ENCODE measurements at regions not wholly inside any gene's neighbourhood (a gene's known extent, or its start where the extent isn't known, plus 50 kb on each side); places are given as distances from the start of the nearest gene placed in this dataset.

DNA sequence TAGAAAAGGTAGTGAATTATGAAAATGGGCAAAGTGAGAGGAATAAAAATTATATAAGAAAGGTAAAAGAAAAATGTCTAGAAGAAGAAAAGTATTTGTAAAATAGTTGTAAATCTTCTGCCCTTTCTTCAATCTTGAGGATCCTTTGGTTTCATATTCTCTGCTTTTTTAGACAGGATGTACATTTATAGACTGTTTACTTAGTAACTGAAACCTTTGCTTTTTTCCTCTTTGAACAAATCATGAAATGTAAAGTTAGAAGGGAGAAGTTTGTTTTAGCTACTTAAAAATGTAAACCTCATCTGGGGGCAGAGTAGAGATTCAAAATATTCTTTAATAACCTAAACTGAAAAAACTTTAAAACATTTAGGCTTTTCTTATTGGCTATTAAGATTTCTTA lies 150.4 kb upstream of the ITGA4 start:
- no peak overlapping the region for H2AFZ ChIP-seq (ENCODE audit: low read length)
- H3K9ac ChIP-seq (ENCODE audit: insufficient read depth, low read depth, low read length) = no peak overlapping the region
- H3K36me3 ChIP-seq (replicated peaks in 1 of 2; ENCODE audit: control insufficient read depth in 1 of 2, insufficient read depth in 2 of 2, low read length in 2 of 2) = no peaks in the 10 kb centered on the region
- ChIA-PET CTCF (ENCODE audit: low intra/inter-chr PET ratio, low total read pairs) (no interaction called here), POLR2A (no interaction called here)
- no peak overlapping the region for H3K27ac ChIP-seq (ENCODE audit: extremely low read length, insufficient read depth, low read length)
- no peaks in the 10 kb centered on the region for H3K9me3 ChIP-seq (ENCODE audit: low read length)
- DNase-seq (ENCODE audit: low spot score) = no peak
- no peaks in the 10 kb centered on the region for H3K27me3 ChIP-seq (ENCODE audit: control insufficient read depth in 1 of 2, insufficient read depth in 2 of 2, low read length in 2 of 2)
- H3K4me3 ChIP-seq (replicated peaks in 1 of 3; ENCODE audit: insufficient read depth in 1 of 3, low read depth in 2 of 3, low read length in 3 of 3) = no peak overlapping the region
- BruUV-seq (replicated peaks) = no TSS peak
- H3K4me2 ChIP-seq (ENCODE audit: low read depth, low read length) = no peak overlapping the region
- no peaks in the 10 kb centered on the region for H4K20me1 ChIP-seq (ENCODE audit: insufficient read depth, low read length)
- H3K4me1 ChIP-seq (ENCODE audit: insufficient read depth, low read length) = peaks cover 23% of the 10 kb centered on the region
- H3K79me2 ChIP-seq (ENCODE audit: insufficient read depth, low read length) = no peaks in the 10 kb centered on the region
- no peak for FAIRE-seq
- ATAC-seq = no peak
- in situ Hi-C loops (cut with HindIII; ENCODE audit: extremely low pct_ligation_motif_present, low pct_unique_long_range_greater_than_20kb) (no loop called here), intact Hi-C loops (cut with micrococcal nuclease; ENCODE audit: unreplicated experiment) (no loop called here)
- no peak for TF ChIP-seq ZNF550 (CRISPR knock-in tag; IDR thresholded peaks at IDR 0.05; ENCODE audit: borderline replicate concordance)
- no peak for TF ChIP-seq RBFOX2 (IDR thresholded peaks at IDR 0.05; ENCODE audit: low read depth, low read length)
- 0 out of 2 replicates have a peak, but pooled peaks have one; percentile 25 for TF ChIP-seq NFIC (IDR thresholded peaks at IDR 0.05; ENCODE audit: low read length)
- no peak for TF ChIP-seq ZNF879 (CRISPR knock-in tag; IDR thresholded peaks at IDR 0.05)
- no peak for TF ChIP-seq ZNF451 (CRISPR knock-in tag; IDR thresholded peaks at IDR 0.05)
- TF ChIP-seq NR1H2 (CRISPR knock-in tag; IDR thresholded peaks at IDR 0.05; ENCODE audit: borderline replicate concordance, low read depth) = no peak
- no peak for TF ChIP-seq HDAC6 (IDR thresholded peaks at IDR 0.05; ENCODE audit: low read depth, low read length)
- no peak for TF ChIP-seq ZNF274 (CRISPR knock-in tag; IDR thresholded peaks at IDR 0.05)
- no peak for TF ChIP-seq ZNF564 (CRISPR knock-in tag; IDR thresholded peaks at IDR 0.05)
- no peak for TF ChIP-seq ZC3H13 (CRISPR knock-in tag; IDR thresholded peaks at IDR 0.05)
- TF ChIP-seq, protein P1, sequence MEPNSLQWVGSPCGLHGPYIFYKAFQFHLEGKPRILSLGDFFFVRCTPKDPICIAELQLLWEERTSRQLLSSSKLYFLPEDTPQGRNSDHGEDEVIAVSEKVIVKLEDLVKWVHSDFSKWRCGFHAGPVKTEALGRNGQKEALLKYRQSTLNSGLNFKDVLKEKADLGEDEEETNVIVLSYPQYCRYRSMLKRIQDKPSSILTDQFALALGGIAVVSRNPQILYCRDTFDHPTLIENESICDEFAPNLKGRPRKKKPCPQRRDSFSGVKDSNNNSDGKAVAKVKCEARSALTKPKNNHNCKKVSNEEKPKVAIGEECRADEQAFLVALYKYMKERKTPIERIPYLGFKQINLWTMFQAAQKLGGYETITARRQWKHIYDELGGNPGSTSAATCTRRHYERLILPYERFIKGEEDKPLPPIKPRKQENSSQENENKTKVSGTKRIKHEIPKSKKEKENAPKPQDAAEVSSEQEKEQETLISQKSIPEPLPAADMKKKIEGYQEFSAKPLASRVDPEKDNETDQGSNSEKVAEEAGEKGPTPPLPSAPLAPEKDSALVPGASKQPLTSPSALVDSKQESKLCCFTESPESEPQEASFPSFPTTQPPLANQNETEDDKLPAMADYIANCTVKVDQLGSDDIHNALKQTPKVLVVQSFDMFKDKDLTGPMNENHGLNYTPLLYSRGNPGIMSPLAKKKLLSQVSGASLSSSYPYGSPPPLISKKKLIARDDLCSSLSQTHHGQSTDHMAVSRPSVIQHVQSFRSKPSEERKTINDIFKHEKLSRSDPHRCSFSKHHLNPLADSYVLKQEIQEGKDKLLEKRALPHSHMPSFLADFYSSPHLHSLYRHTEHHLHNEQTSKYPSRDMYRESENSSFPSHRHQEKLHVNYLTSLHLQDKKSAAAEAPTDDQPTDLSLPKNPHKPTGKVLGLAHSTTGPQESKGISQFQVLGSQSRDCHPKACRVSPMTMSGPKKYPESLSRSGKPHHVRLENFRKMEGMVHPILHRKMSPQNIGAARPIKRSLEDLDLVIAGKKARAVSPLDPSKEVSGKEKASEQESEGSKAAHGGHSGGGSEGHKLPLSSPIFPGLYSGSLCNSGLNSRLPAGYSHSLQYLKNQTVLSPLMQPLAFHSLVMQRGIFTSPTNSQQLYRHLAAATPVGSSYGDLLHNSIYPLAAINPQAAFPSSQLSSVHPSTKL (CRISPR knock-in tag; IDR thresholded peaks at IDR 0.05) = peak; percentile 43; the same call in 1 of the 2 replicates
- TF ChIP-seq FOXO1 (CRISPR knock-in tag; IDR thresholded peaks at IDR 0.05) = no peak
- TF ChIP-seq HMG20A (CRISPR knock-in tag; IDR thresholded peaks at IDR 0.05; ENCODE audit: borderline replicate concordance) = 0 out of 2 replicates have a peak, but pooled peaks have one; percentile 19
- TF ChIP-seq TERF1 (CRISPR knock-in tag; IDR thresholded peaks at IDR 0.05) = no peak
- TF ChIP-seq ZNF891 (CRISPR knock-in tag; IDR thresholded peaks at IDR 0.05) = no peak
- TF ChIP-seq ZNF543 (CRISPR knock-in tag; IDR thresholded peaks at IDR 0.05) = no peak
- TF ChIP-seq MAZ (IDR thresholded peaks at IDR 0.05; ENCODE audit: borderline replicate concordance, low read depth, low read length) = no peak
- no peak for TF ChIP-seq MAZ (CRISPR knock-in tag; IDR thresholded peaks at IDR 0.05; ENCODE audit: low read depth)

Measured in HepG2 (cell line).